Cerebellar nuclear complex (tissue), 1 donor: ENCODE measurements at regions not wholly inside any gene's neighbourhood (a gene's known extent, or its start where the extent isn't known, plus 50 kb on each side); places are given as distances from the start of the nearest gene placed in this dataset.

Experiments used
- DNase-seq, 2 experiments: peaks; one replicate each; lab custom pipeline; 2025; lab: John Stamatoyannopoulos, UW

DNA sequence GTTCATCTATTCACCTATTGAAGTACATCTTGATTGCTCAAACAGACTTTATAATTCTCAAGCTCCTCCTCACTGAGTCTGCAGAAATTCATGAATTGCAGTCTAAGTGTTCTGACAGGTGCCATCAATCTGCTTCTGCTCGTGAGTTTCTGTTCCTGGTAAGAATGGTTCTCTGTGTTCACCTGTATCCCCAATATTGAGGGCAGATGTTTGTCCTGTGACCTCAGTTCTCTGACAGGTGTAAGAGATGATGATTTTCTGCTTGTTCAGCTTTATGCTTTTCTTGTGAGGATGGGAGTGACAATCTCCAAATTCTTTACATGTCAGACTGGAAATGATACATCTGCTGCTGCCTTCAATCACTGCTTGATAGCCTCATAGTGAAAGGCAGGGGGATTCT, 736.9 kb upstream of the COBL start:
- no peak for DNase-seq

DNA sequence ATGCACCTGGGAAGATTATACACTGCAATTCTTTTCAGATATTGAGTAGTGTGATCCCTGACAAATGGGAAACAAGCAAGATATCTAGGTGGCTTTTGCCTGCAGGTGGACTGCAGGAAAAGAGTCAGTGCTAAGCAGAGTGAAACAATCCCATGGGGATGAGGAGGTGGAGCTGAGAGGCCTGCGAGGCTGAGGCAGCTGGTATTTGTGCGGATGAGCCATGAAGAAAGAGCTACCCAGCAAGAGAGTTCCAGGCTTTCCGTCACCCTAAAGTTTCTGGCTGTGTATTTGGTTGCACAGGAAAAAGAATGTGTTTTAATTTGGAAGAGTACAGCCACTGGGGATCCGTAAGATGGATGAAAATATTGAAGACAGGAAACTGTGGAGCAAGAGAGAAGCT, 714.1 kb upstream of the COBL start:
- no peak for DNase-seq

DNA sequence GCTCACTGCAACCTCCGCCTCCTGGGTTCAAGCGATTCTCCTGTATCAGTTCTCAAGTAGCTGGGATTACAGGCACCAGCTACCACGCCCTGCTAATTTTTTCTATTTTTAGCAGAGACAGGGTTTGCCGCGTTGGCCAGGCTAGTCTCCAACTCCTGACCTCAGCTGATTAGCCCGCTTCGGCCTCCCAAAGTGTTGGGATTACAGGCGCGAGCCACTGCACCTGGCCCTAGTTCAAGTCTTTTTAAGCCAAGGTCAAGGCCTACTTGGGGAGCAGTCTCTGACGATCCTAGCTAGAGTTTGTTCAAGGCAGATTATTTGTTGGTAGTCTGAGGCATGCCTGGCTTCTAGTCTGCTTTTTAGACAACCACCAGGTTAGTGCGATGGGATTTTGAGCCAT, 709.5 kb upstream of the COBL start:
- DNase-seq, result no peak

DNA sequence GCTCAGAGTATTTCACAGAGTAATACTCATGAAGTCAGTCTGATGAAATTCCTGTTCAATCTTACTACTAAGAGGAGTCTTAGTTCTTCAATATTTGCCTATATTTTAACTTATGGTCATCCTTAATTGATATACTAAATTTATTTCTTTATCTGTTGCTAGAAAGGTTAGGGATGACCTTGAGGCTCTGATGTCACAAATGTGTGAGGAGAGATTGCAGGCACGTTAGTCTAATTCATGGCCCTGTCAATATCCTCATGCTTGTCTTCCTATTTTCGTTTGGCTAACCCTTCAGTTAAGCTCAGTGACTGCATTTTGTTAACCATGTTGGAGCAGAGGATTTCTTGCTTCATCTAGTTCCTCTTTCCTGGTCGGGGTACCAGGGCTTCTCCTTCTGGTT, 704.7 kb upstream of the COBL start:
- DNase-seq, result no peak

DNA sequence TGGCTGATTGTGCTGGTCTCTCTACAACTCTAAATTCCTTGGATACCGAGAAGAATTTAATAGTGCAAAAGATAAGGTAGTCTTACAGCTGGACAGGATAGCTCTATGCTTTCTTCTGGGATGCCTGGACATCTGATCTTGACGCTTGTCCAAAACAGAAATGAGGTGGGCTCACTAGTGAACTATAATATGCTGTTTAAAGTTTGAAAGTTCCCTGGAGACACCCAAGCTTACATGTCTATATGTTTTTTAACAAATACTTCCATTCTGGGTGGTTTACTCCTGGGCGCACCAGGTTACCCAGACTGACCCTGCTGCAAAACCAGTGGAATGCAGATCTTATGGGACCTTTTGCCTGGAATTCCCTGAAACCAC, 702.1 kb upstream of the COBL start:
- DNase-seq, result no peak

DNA sequence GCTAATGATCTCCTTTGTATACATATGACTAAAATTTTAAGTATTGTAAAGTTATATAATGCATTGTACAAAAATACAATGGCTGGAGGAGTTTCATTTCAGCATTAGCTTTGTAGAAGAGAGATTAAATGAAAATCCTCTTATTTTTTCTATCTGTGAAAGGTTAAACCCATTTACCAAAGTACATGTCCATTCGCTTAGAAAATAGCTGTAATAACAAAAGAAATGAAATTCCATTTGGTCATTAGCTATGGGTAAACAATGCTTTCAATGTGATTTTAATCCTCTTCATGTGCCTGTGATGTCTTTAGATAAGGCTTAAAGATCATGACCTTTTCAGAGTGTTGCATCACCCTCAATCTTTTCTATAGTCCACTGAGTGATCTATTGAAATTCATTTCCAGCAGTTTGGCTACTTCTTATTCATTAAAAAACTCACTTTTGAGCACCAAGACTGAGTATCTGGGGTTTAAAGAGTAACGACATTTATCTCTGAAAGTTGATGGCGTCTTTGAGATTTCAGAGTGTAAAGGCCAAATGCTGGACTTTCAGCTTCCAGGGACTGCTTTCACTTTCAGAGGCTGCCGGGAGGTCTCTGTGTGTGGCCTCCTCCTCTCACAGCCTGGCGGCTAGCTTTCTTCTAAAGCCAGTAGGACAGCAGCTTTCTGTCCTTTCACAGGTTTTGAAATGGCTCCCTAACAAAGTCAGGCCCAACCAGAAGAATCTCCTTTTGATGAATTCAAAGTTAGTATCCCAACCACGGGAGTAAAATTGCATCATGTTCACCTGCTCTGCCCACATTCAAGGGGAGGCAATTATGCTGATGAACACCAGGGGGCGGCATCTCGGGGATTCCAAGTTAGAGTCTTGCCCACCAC, 701.4 kb upstream of the COBL start:
- no peak for DNase-seq

DNA sequence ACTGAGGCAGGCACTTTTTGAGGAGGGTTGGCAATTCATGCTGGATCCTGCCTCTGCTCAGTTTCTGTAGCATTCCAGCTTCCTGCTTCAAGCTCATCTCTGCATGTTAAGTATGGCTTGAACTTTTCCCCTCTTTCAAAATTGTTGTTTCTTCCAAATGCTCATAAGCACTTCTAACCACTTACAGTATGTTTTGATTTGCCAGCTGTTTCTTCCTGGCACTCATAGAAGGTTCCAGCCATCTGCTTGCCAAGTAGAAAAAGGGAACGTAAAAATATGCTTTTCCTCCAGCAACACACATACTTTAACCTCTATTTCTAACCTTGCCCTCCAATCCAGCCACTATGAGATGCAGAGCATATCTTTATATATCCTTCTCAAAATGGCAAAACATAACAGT, 692.6 kb upstream of the COBL start:
- no peak for DNase-seq

DNA sequence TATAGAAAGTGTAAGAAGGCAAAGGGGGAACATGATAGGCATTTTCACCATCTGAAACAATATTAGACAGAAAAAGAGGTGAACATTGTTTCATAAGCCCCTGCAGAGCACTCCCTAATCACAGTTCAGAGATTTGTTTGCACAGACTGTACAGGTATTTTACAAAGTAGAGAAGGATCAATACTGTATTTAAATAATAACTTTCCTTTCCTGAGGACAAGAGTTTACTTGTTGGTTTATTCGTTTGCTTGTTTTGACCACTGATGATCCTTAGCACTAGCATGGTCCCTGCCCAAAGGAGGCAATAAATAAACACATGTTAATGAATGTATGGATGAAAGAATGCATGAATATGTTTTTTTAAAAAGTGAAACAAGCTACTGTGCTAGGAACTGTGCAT, 690.1 kb upstream of the COBL start:
- no peak for DNase-seq

DNA sequence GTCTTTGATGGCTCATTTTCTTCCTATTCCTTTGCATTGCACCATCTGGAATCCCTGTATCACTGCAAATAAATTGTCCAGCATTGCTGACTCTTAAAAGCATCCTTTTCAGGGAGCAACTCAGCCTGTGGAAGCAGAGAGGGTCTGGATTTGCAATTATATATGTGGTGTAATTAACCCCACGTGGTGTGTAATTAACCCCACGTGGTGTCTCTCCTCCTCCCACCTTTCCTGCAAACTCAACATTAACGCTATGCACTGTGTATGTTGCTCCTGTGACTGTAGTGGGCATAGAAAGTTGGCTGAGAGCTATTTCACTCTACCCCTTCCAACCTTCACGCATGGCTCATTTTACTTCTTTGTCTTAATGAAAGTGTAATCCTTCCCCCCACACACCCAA, 689.0 kb upstream of the COBL start:
- no peak for DNase-seq

DNA sequence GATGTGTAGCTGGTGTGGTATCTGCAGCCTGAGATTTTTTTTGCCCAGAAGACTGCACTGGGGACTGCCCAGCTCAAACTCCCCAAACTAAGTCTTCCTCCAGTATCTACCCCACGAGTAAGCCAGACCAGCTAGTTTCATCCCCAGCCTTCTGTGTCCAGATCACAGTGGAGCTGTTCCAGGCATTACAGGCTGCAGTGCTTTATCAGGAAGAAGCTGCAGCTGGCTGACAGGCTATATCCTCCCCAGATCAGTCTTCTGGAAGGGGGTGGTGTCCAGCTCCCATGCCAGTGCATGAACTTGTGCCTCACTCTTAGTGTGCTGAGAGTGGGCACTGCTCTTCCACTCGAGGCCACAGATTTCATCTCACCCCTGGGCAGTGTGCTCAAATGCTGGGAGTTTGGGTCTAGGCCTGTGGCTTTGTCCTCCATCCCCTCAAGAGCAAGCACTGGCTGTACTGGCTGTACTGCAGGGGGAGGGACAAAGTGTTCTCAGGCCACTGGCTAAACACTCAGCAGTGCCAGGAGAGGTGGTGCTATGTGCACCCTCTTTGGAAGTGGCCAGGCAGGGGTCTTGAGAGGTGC, 679.1 kb upstream of the COBL start:
- DNase-seq, result no peak

DNA sequence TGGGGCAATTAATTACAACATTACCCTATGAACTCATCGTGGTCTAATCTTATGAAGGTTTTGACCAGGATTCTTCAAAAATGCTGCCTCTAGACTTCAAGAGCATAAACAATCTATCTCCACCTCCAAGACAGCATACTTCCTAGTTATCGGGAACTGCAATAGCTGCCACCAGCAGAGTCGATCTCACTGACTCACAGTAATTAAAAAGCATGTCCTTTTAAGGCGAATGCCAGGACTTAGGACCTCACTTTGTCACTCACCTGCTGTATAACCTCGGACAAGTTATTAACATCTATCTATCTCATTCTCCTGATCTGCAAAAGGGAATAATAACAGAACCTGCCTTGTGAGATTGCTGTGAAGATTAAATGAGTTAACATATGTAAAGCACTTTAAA, 666.0 kb upstream of the COBL start:
- no peak for DNase-seq

DNA sequence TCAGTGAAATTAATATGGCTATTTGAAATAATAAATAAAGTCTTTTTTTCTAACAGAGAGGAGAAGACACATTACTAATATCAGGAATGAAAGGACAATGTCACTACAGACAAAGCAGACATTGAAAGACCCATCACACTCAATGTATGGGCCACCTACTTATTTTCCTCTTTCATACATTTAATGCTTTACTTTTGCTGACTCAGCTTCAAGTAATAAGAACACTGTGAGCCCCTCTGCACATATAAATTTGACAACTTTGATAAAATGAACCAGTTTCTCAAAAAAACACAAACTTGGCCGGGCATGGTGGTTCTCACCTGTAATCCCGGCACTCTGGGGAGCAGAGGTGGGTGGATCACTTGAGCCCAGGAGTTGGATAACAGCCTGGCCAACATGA, 664.2 kb upstream of the COBL start:
- DNase-seq, result no peak

DNA sequence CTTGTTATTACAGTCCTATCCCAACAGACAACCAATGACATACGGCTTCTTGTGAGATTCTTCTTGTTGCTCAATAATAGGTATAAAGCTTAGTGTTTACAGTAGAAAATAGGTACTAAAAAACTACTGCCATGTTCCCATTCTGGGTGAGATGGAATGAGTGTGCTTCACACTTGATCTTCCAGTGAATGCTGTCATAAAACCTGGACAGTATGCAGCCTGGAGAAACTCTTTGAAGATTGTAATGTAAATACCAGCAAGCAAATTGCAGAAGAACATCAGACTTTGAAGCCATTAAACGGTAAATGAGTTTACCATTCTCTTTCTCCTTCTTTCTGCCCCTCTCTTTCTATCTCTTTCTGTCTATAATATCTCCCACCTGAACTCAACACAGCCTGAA, 663.7 kb upstream of the COBL start:
- DNase-seq, result no peak

DNA sequence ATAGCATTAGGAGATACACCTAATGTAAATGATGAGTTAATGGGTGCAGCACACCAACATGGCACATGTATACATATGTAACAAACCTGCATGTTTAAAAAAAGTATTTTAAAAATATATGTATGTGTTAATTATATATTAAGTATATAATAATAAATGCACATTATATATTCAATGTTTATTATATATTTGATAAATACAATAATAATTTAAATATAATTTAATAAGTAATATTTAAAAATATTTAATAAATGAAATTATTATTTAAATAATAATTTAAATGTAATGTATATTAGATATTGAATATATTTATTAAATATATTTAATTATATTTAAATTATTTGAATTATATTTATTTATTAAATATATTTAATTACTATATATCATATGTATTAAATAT, 661.3 kb upstream of the COBL start:
- no peak for DNase-seq

DNA sequence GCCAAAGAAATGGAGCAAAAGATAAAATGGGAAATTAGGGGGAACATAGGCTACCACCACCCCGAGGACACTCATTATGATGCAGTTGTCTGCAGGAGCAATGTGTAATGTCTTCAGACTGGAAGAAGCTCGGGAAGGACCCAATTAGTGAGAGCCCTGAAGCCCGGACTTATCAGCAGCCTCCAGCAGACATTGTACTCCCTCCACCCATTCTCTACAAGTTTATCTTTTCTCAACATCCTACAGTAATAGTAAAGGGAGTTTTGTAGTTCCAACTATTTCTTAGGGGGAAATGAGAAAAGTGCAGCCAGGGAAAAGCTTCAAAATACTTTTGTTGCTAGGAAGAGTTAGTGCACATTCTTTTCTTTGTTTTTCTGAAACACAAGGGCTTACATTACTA, 657.3 kb upstream of the COBL start:
- no peak for DNase-seq

DNA sequence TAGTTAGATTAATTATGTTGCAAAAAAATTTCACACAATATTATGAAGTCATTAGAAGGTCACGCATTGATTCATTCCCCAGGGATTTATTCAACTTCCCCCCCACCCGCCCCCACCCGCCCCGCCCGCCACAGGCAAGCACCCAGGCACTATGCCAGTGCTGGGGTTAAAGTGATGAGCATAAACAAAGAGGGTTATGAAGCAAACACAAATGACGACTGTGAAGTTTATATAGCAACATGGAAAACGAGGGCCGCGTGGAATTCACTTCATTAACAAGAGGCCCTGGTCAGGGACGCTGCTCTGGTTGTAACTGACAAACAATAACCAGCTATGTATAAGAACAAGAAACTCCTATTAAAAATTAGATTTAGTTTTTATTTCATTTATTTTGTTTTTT, 656.5 kb upstream of the COBL start:
- no peak for DNase-seq

DNA sequence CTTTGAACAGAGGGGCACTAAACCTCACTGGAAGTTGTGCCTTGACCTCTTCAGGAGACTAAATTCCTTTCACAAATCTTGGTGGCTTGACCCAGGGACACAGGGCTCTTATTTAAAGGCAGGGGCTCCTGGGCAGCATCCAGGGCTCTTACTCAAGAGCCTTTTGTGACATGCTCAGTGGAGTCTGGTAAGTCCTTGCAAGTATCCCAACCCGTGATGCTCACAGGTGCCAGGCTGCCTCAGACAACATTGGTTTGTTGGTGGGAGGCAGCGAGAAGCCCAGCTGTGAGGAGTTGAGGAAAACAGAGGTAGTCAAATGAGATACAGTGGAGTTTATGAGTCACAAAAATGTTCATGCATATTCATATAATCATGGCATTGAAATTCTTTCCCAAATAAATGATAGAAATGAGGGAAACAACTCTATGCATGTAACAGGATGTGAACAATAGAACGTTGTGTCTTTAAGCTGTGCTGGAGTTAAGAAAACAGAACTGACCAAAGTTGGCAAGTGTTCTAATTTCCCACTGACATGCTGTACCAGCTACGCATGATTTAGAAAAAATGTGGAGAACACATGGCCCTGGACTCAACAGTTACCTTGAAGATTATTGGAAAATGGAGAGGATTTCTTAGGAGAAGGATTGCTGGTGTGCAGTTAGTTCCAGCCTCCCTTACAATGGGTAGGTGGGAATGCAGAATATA, 654.5 kb upstream of the COBL start:
- no peak for DNase-seq

DNA sequence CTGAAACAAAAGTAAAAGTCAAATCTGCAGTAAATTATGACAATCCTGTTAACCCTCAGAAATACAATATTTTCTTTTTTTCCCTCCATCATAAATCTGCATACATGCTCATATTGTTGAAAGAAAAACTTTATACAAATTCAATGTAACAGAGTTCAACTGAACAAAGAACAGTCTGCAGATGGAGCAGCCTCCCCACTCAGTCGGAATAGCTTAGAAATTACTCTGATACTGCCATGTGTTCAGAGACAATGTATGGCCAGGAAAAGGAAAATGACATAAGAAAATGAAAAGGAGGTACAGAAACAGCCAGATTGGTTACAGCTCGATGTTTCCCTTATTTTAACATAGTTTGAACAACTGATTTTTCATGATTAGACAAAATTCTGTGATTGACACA, 651.9 kb upstream of the COBL start:
- no peak for DNase-seq

DNA sequence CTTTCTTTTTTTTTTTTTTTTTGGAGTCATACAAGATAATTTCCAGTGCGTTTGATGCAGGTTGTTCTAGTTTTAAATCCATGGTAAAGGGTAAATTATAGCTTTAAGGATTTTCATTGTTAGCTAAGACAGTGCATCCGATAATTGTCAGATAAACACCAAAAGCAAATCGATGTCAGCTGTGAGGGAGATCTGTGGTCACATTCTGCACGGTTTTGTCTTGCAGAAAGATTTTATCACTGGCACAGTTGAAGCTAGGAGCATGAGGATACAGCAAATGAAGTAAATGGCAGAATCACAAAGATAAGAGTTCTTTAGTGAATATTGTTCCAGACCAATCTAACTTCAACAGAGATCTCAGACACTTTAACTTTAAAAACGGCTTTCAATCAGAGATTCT, 648.8 kb upstream of the COBL start:
- no peak for DNase-seq

DNA sequence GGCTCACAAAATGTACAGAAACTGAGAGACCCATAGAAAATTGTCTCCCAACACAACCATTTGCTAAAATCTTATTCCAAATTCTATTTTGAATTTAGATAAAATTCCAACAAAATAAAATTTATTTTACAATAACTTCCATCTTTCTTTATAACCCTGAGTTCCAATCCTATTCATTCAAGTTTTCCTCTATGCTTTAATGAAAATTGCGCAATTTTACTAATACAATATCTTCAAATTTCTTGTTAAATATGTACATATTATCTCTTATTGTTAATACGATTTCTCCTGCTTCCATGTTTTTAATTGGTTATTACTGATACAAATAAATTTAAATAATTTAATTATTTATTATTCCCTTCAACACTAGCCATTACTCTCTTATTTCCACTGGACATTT, 645.2 kb upstream of the COBL start:
- no peak for DNase-seq

DNA sequence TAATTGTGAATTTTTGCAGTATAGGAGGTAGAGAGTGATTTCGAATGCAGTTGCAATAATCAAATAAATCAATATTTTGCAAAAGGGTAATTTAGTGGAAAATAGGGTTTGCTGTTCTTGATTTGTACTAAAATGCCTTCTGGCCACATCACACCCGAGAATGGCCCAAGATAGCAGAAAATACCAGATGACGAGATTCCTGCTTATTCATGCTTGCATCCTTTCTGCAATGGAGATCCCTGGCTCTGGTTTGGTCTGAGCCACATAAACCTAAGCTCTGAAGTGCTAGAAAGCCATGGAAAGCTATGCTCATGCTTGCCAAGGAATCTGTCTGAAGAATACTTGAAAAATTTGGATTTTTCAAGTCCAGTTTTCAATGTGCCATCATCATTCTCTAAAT, 634.2 kb upstream of the COBL start:
- DNase-seq, result no peak

DNA sequence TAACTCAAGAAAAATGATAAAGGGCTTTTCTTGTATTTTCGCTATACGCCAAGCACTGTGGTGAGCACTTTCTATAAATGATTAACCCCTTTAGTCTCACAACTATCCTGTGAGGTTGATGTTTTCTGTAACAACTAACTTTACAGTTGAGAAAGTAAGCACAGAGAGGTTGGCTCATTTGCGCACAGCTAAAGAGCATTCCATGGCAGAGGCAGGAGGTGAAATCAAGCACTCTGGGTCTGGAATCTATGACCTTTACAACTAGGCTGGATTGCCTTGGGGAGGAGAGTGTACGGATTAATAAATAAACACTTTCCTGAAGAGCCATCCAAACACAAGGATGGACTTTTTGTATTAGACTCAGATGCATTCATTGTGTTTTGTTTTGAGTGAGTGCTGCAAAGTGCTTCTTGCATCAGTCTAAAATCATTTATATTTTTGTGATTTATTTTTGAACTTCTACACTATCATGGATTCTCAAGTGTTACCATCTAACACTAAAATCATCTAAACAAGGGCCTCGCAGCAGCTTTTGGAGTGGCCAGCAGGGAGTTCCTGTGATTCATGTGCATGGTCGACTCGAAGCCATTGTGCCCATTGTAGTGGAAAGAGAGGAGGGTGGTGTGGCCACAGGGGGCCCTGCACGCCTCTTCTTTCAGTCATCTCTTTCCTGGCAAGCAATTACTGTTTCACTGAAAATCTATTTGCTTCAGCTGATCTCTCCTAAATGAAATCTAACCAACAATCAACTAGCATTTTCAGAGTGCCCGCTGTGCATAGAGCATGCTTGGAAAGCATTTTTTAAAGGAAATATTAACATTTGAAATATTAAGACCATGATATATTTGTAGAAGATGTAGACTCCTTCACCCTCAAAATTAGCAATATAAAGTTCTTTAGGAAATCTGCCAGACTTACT, 633.4 kb upstream of the COBL start:
- no peak for DNase-seq
